Astrocyte (in vitro differentiated cells and primary cell): ENCODE measurements at regions not wholly inside any gene's neighbourhood (a gene's known extent, or its start where the extent isn't known, plus 50 kb on each side); places are given as distances from the start of the nearest gene placed in this dataset.

Experiments used
- CTCF ChIP-seq: IDR thresholded peaks from 2 replicates; pipeline ENCODE4 v1.5.1; 2011; ENCODE audit warnings: low read depth, mild to moderate bottlenecking, inconsistent platforms, low read length, moderate library complexity; ENCODE audit not compliant: insufficient read depth
- EZH2 ChIP-seq: IDR thresholded peaks from 2 replicates; pipeline ENCODE4 v1.6.1; 2012; ENCODE audit warnings: mild to moderate bottlenecking, low read length, inconsistent platforms; ENCODE audit not compliant: insufficient read depth

- TF ChIP-seq CTCF (no peak), EZH2 (no peak)
Observed at GRCh38 chr2:8482432-8482831, 199.4 kb upstream of the ID2 start.
